Activated B cell treated with CpG ODN at 0.5 μM for 24 hours (primary cell): ENCODE measurements at regions not wholly inside any gene's neighbourhood (a gene's known extent, or its start where the extent isn't known, plus 50 kb on each side); places are given as distances from the start of the nearest gene placed in this dataset.

ENCODE experiments used
- ATAC-seq: fragments of 200-7000 bp; cut with Tn5 transposase; one replicate; pipeline ENCODE4 v1.10.0; 2021; ENCODE audit warnings: low read depth, mild to moderate bottlenecking, moderate library complexity
- CTCF ChIA-PET: fragments of 350-600 bp; sonication (Branson Sonifier 250); formaldehyde crosslinking; loops from one replicate; lab custom pipeline; 2021; ENCODE audit warnings: antibody characterized with exemption; lab: Charles Lee
- POLR2A ChIA-PET: fragments of 350-600 bp; sonication (Branson Sonifier 250); formaldehyde crosslinking; loops from one replicate; lab custom pipeline; 2021; ENCODE audit warnings: antibody characterized with exemption; lab: Charles Lee
- DNase-seq: peaks from one replicate; pipeline ENCODE4 v3.0.0; 2022
- H3K27ac Mint-ChIP-seq: one replicate; pipeline ENCODE4 v1.8.0; 2020; ENCODE audit warnings: mixed read lengths
- H3K27me3 Mint-ChIP-seq: one replicate; pipeline ENCODE4 v1.8.0; 2021; ENCODE audit warnings: mixed read lengths
- H3K36me3 Mint-ChIP-seq: one replicate; pipeline ENCODE4 v1.8.0; 2021; ENCODE audit warnings: low read depth, mixed read lengths
- H3K4me1 Mint-ChIP-seq: one replicate; pipeline ENCODE4 v1.8.0; 2021; ENCODE audit warnings: mixed read lengths
- H3K4me3 Mint-ChIP-seq: one replicate; pipeline ENCODE4 v1.8.0; 2020; ENCODE audit warnings: mild to moderate bottlenecking, mixed read lengths
- H3K9me3 Mint-ChIP-seq: one replicate; pipeline ENCODE4 v1.8.0; 2020; ENCODE audit warnings: mixed read lengths
- intact Hi-C: fragments of 100-400 bp; cut with micrococcal nuclease; formaldehyde crosslinking; loops from one replicate; pipeline ENCODE4 v1.15.1; 2024
- TF ChIP-seq, protein P1 (sequence below): fragments of 200-600 bp; IDR thresholded peaks from one replicate; pipeline ENCODE4 v1.8.0; 2022; ENCODE audit warnings: antibody characterized with exemption, mild to moderate bottlenecking

GRCh38 chr3:22361521-22361920 lies 610.5 kb upstream of the ZNF385D start:
- ATAC-seq (no peak), DNase-seq (no peak)
- ChIA-PET CTCF (no interaction called here), POLR2A (no interaction called here)
- H3K4me3 Mint-ChIP-seq = no peak overlapping the region
- H3K4me1 Mint-ChIP-seq = no peaks in the 10 kb centered on the region
- H3K27me3 Mint-ChIP-seq = no peaks in the 10 kb centered on the region
- TF ChIP-seq, protein P1, sequence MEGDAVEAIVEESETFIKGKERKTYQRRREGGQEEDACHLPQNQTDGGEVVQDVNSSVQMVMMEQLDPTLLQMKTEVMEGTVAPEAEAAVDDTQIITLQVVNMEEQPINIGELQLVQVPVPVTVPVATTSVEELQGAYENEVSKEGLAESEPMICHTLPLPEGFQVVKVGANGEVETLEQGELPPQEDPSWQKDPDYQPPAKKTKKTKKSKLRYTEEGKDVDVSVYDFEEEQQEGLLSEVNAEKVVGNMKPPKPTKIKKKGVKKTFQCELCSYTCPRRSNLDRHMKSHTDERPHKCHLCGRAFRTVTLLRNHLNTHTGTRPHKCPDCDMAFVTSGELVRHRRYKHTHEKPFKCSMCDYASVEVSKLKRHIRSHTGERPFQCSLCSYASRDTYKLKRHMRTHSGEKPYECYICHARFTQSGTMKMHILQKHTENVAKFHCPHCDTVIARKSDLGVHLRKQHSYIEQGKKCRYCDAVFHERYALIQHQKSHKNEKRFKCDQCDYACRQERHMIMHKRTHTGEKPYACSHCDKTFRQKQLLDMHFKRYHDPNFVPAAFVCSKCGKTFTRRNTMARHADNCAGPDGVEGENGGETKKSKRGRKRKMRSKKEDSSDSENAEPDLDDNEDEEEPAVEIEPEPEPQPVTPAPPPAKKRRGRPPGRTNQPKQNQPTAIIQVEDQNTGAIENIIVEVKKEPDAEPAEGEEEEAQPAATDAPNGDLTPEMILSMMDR = no peak
- intact Hi-C loops = no loop called here
- H3K27ac Mint-ChIP-seq = no peak overlapping the region
- no peaks in the 10 kb centered on the region for H3K9me3 Mint-ChIP-seq
- no peaks in the 10 kb centered on the region for H3K36me3 Mint-ChIP-seq

- no peak overlapping the region for H3K4me3 Mint-ChIP-seq
- no peaks in the 10 kb centered on the region for H3K4me1 Mint-ChIP-seq
- no peaks in the 10 kb centered on the region for H3K9me3 Mint-ChIP-seq
- H3K36me3 Mint-ChIP-seq = no peaks in the 10 kb centered on the region
- no peaks in the 10 kb centered on the region for H3K27me3 Mint-ChIP-seq
- ChIA-PET CTCF (no interaction called here), POLR2A (no interaction called here)
- TF ChIP-seq, protein P1 = no peak
- DNase-seq = no peak
- ATAC-seq = no peak
- H3K27ac Mint-ChIP-seq = no peak overlapping the region
- intact Hi-C loops = no loop called here
These were observed 613.8 kb upstream of the ZNF385D start for GRCh38 chr3:22364851-22365250.

DNA sequence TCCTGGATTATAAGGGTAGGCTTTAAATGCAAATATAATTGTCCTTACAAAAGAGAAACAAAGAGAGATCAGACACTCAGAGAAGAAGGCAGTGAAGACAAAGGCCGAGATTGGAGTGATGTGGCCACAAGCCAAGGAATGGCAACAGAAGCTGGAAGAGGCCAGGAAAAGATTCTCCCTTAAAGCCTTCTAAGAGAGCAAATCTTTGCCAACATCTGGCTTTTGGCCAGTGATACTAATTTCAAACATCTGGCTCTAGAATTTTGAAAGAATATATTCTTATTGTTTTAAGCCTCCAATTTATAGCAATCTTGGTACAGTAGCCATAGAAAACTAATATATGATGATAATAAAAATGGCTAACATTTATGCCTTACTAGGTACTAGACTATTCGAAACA lies 615.8 kb upstream of the ZNF385D start:
- TF ChIP-seq, protein P1 = no peak
- ChIA-PET POLR2A (no interaction called here), CTCF (no interaction called here)
- no peak overlapping the region for H3K4me3 Mint-ChIP-seq
- DNase-seq (no peak), ATAC-seq (no peak)
- H3K4me1 Mint-ChIP-seq = no peaks in the 10 kb centered on the region
- H3K36me3 Mint-ChIP-seq = no peaks in the 10 kb centered on the region
- peaks cover 6% of the 10 kb centered on the region for H3K27me3 Mint-ChIP-seq
- no peak overlapping the region for H3K27ac Mint-ChIP-seq
- intact Hi-C loops = no loop called here
- H3K9me3 Mint-ChIP-seq = no peaks in the 10 kb centered on the region

DNA sequence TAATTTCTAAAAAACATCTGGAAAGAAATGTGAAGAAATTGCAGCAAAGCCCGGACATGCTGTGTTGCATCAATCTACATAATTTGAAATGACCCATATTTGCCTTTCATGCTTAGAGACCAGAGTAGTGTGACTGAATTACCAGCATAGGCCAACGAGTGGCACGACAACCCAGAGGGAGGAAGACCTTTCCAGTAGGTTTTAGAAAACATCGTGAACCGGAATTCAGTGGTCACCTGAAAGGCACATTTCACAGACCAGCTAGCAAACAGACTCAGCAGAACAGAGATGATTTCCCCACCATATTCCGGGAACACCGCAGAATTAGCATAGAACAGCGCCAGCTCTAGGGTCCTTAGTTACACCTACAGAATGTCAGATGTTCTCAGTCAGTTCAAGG lies 620.0 kb upstream of the ZNF385D start:
- no peaks in the 10 kb centered on the region for H3K9me3 Mint-ChIP-seq
- no peaks in the 10 kb centered on the region for H3K4me1 Mint-ChIP-seq
- H3K27ac Mint-ChIP-seq = no peak overlapping the region
- no peaks in the 10 kb centered on the region for H3K36me3 Mint-ChIP-seq
- peaks cover 14% of the 10 kb centered on the region for H3K27me3 Mint-ChIP-seq
- TF ChIP-seq, protein P1 = no peak
- intact Hi-C loops = no loop called here
- no peak overlapping the region for H3K4me3 Mint-ChIP-seq
- DNase-seq = no peak
- CTCF ChIA-PET = no interaction called here
- POLR2A ChIA-PET = no interaction called here
- ATAC-seq = no peak

- intact Hi-C loops = no loop called here
- POLR2A ChIA-PET = no interaction called here
- H3K36me3 Mint-ChIP-seq = no peaks in the 10 kb centered on the region
- CTCF ChIA-PET = no interaction called here
- H3K27ac Mint-ChIP-seq = no peak overlapping the region
- TF ChIP-seq, protein P1 = no peak
- ATAC-seq = no peak
- no peaks in the 10 kb centered on the region for H3K4me1 Mint-ChIP-seq
- no peaks in the 10 kb centered on the region for H3K9me3 Mint-ChIP-seq
- H3K4me3 Mint-ChIP-seq = no peak overlapping the region
- DNase-seq = no peak
- H3K27me3 Mint-ChIP-seq = peaks cover 14% of the 10 kb centered on the region
These were observed 620.7 kb upstream of the ZNF385D start for GRCh38 chr3:22371607-22372291.
